Adrenal gland (tissue), 5 donors: ENCODE measurements at regions not wholly inside any gene's neighbourhood (a gene's known extent, or its start where the extent isn't known, plus 50 kb on each side); places are given as distances from the start of the nearest gene placed in this dataset.

Experiments used
- POLR2A ChIP-seq, 2 donors: fragments of 450-650 bp; IDR thresholded peaks; one replicate each; pipeline ENCODE4 v1.6.1; 2017; ENCODE audit warnings: antibody characterized with exemption in 2 of 2, mild to moderate bottlenecking in 2 of 2, moderate library complexity in 1 of 2
- TF ChIP-seq, protein P1 (sequence below), 6 experiments: fragments of 450-650 bp in 4 of 6; fragments of 200-600 bp in 2 of 6; sonication (generic) in 1 of 6; IDR thresholded peaks; 1 replicate in 5 of 6; 2 replicates in 1 of 6; pipeline versions ENCODE4 v1.5.1 to v1.8.0; 2016 to 2021; ENCODE audit warnings: antibody characterized with exemption in 6 of 6, mild to moderate bottlenecking in 2 of 6, moderate library complexity in 1 of 6
- donor health status: DM: no; HTN: no; CAD: no.

DNA sequence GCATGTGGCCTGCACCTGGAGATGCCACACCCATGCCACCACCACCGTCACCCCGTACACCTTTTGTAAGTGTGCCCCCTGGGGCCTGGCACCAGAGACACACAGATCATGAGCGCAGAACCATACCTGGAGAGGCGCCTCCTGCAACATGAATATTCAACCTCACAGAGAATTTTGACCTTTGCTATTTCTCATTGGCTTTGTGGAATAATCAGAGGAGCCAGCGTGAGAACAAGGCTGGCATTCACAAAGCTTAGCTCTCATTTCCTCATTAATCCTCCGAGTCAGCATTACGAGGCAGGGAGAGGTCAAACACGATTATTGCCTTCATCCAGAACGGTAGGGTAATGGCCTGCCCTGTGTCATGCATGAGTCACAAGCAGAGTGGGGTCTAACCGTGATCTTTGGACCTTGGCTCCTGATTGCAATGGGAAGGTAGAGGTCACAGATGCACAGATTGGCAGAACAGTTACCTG lies 73.0 kb upstream of the POMGNT2 start:
- TF ChIP-seq, protein P1, sequence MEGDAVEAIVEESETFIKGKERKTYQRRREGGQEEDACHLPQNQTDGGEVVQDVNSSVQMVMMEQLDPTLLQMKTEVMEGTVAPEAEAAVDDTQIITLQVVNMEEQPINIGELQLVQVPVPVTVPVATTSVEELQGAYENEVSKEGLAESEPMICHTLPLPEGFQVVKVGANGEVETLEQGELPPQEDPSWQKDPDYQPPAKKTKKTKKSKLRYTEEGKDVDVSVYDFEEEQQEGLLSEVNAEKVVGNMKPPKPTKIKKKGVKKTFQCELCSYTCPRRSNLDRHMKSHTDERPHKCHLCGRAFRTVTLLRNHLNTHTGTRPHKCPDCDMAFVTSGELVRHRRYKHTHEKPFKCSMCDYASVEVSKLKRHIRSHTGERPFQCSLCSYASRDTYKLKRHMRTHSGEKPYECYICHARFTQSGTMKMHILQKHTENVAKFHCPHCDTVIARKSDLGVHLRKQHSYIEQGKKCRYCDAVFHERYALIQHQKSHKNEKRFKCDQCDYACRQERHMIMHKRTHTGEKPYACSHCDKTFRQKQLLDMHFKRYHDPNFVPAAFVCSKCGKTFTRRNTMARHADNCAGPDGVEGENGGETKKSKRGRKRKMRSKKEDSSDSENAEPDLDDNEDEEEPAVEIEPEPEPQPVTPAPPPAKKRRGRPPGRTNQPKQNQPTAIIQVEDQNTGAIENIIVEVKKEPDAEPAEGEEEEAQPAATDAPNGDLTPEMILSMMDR (IDR thresholded peaks at IDR 0.05) = no peak
- TF ChIP-seq POLR2A (IDR thresholded peaks at IDR 0.05) = no peak
